ENCODE measurements at regions not wholly inside any gene's neighbourhood (a gene's known extent, or its start where the extent isn't known, plus 50 kb on each side); places are given as distances from the start of the nearest gene placed in this dataset.

- TF ChIP-seq ZNF462 (CRISPR knock-in tag; IDR thresholded peaks at IDR 0.05) (no peak), CREB1 (CRISPR knock-in tag; IDR thresholded peaks at IDR 0.05; ENCODE audit: low read depth) (no peak), EZH2phosphoT487 (IDR thresholded peaks at IDR 0.05; ENCODE audit: unreplicated experiment) (no peak), EZH2 (IDR thresholded peaks at IDR 0.05; ENCODE audit: low read depth, unreplicated experiment) (no peak), REST (IDR thresholded peaks at IDR 0.05; ENCODE audit: unreplicated experiment) (no peak)
These were observed 368.6 kb upstream of the THRB start (continued) for GRCh38 chr3:24863215-24863614.

- ATAC-seq (no peak), DNase-seq (ENCODE audit: low spot score) (no peak)
- no peaks in the 10 kb centered on the region for H4K20me1 ChIP-seq (replicated peaks; ENCODE audit: insufficient read depth)
- Mint-ChIP-seq H3K27ac (no peak overlapping the region), H3K36me3 (ENCODE audit: low read depth) (no peaks in the 10 kb centered on the region), H3K9me3 (no peaks in the 10 kb centered on the region; the same call in 2 of the 3 replicates), H3K4me1 (peaks cover 15% of the 10 kb centered on the region), H3K27me3 (ENCODE audit: insufficient read depth, low read depth, poor library complexity) (no peaks in the 10 kb centered on the region), H3K4me3 (no peak overlapping the region)
- H3F3A ChIP-seq (replicated peaks; ENCODE audit: low read depth) = no peaks in the 10 kb centered on the region
- H3K79me2 ChIP-seq (replicated peaks; ENCODE audit: insufficient read depth) = no peaks in the 10 kb centered on the region
- H3K27me3 ChIP-seq (ENCODE audit: insufficient read depth) = no peaks in the 10 kb centered on the region
- H3K4me2 ChIP-seq = no peak overlapping the region
- H3K4me1 ChIP-seq (ENCODE audit: insufficient read depth) = peaks cover 15% of the 10 kb centered on the region
- H2AFZ ChIP-seq = no peak overlapping the region
- H3K9me2 ChIP-seq (ENCODE audit: insufficient read depth) = no peaks in the 10 kb centered on the region
- H3K36me3 ChIP-seq (ENCODE audit: insufficient read depth) = no peaks in the 10 kb centered on the region
- H3K4me3 ChIP-seq = no peak overlapping the region
- no peak overlapping the region for H3K27ac ChIP-seq (ENCODE audit: low read depth)
- TF ChIP-seq CREB1 (CRISPR knock-in tag; IDR thresholded peaks at IDR 0.05; ENCODE audit: low read depth) (no peak), EZH2 (IDR thresholded peaks at IDR 0.05; ENCODE audit: low read depth, unreplicated experiment) (no peak), POLR2AphosphoS5 (IDR thresholded peaks at IDR 0.05; ENCODE audit: low read depth) (no peak), JUNB (IDR thresholded peaks at IDR 0.05; ENCODE audit: unreplicated experiment) (no peak), CTCF (conservative IDR thresholded peaks at IDR 0.05; ENCODE audit: low read depth in 2 of 2) (no peak), ETS1 (IDR thresholded peaks at IDR 0.05) (no peak), STAT1 (IDR thresholded peaks at IDR 0.05; ENCODE audit: unreplicated experiment) (no peak)
These were observed 373.1 kb upstream of the THRB start for GRCh38 chr3:24867783-24868182.
